Kidney epithelial cell (primary cell): ENCODE measurements at regions not wholly inside any gene's neighbourhood (a gene's known extent, or its start where the extent isn't known, plus 50 kb on each side); places are given as distances from the start of the nearest gene placed in this dataset.

Experiments used
- DNase-seq: peaks from one replicate; pipeline ENCODE4 v3.0.0-alpha.2; 2010; ENCODE audit warnings: low read depth
- H3K27me3 ChIP-seq: 2 replicates; pipeline ENCODE4 v1.6.0; 2011; ENCODE audit warnings: low read length; ENCODE audit not compliant: control insufficient read depth, insufficient read depth
- H3K36me3 ChIP-seq: 2 replicates; pipeline ENCODE4 v1.5.1; 2011; ENCODE audit warnings: low read length; ENCODE audit not compliant: control insufficient read depth, insufficient read depth
- H3K4me3 ChIP-seq: 2 replicates; pipeline ENCODE4 v1.5.1; 2011; ENCODE audit warnings: low read depth, mild to moderate bottlenecking, control low read depth, low read length
- CTCF ChIP-seq: IDR thresholded peaks from 2 replicates; pipeline ENCODE4 v1.5.1; 2011; ENCODE audit warnings: mild to moderate bottlenecking, moderate library complexity, low read length, control low read depth, inconsistent platforms; ENCODE audit not compliant: insufficient read depth, poor library complexity, severe bottlenecking

GRCh38 chr11:115922876-115923275 is 418.7 kb upstream of the CADM1 start:
- Histone ChIP-seq H3K36me3 (no peaks in the 10 kb centered on the region), H3K27me3 (no peaks in the 10 kb centered on the region), H3K4me3 (no peak overlapping the region)
- DNase-seq: no peak
- TF ChIP-seq CTCF: no peak

GRCh38 chr11:115921986-115922385 is 417.8 kb upstream of the CADM1 start:
- no peak for TF ChIP-seq CTCF

GRCh38 chr11:115921540-115921939 is 417.3 kb upstream of the CADM1 start:
- Histone ChIP-seq H3K27me3 (no peaks in the 10 kb centered on the region), H3K4me3 (no peak overlapping the region), H3K36me3 (no peaks in the 10 kb centered on the region)
- no peak for DNase-seq
- no peak for TF ChIP-seq CTCF

More at GRCh38 chr11:115921986-115922385, 417.8 kb upstream of the CADM1 start:
- Histone ChIP-seq H3K36me3 (no peaks in the 10 kb centered on the region), H3K4me3 (no peak overlapping the region), H3K27me3 (no peaks in the 10 kb centered on the region)
- no peak for DNase-seq

- no peaks in the 10 kb centered on the region for H3K27me3 ChIP-seq
- no peak for TF ChIP-seq CTCF
- DNase-seq: peak; percentile 61
- no peak overlapping the region for H3K4me3 ChIP-seq
- H3K36me3 ChIP-seq: no peaks in the 10 kb centered on the region
Measured at GRCh38 chr11:115920841-115921480, 416.7 kb upstream of the CADM1 start.

- Histone ChIP-seq H3K4me3 (no peak overlapping the region), H3K27me3 (no peaks in the 10 kb centered on the region), H3K36me3 (no peaks in the 10 kb centered on the region)
- peak; percentile 77 for DNase-seq
- TF ChIP-seq CTCF: no peak
Measured at GRCh38 chr11:115920092-115920461, 415.9 kb upstream of the CADM1 start.

- no peak for TF ChIP-seq CTCF
- Histone ChIP-seq H3K27me3 (no peaks in the 10 kb centered on the region), H3K36me3 (no peaks in the 10 kb centered on the region), H3K4me3 (no peak overlapping the region)
- DNase-seq: peak; percentile 89
Measured at GRCh38 chr11:115919341-115920091, 415.3 kb upstream of the CADM1 start.
